Uterus (tissue), 3 donors: ENCODE measurements at regions not wholly inside any gene's neighbourhood (a gene's known extent, or its start where the extent isn't known, plus 50 kb on each side); places are given as distances from the start of the nearest gene placed in this dataset.

Source experiments
- DNase-seq, 2 donors: peaks; one replicate each; pipeline ENCODE4 v3.0.0-alpha.2; 2019 to 2020
- H3K27ac ChIP-seq, 2 donors: fragments of 200-600 bp; sonication (generic); 1 replicate in 1 of 2; 2 replicates in 1 of 2; pipeline ENCODE4 v1.5.1; 2016 to 2018
- H3K27me3 ChIP-seq, 2 donors: fragments of 200-600 bp; sonication (generic); one replicate each; pipeline ENCODE4 v1.5.1; 2018 to 2019; ENCODE audit warnings: control low read depth in 1 of 2
- H3K36me3 ChIP-seq, 2 donors: fragments of 200-600 bp; sonication (generic); one replicate each; pipeline ENCODE4 v1.5.1; 2019; ENCODE audit warnings: control low read depth in 1 of 2
- H3K4me1 ChIP-seq, 2 donors: fragments of 200-600 bp; sonication (generic); one replicate each; pipeline ENCODE4 v1.5.1; 2018 to 2019; ENCODE audit warnings: control low read depth in 1 of 2
- H3K4me3 ChIP-seq, 2 donors: fragments of 200-600 bp; sonication (generic); 1 replicate in 1 of 2; 2 replicates in 1 of 2; pipeline ENCODE4 v1.5.1; 2018 to 2019; ENCODE audit warnings: mild to moderate bottlenecking in 1 of 2
- H3K9me3 ChIP-seq, 2 donors: fragments of 200-600 bp; sonication (generic); one replicate each; pipeline ENCODE4 v1.5.1; 2019; ENCODE audit warnings: control low read depth in 1 of 2
- CTCF ChIP-seq, 4 experiments: fragments of 200-600 bp in 2 of 4; fragments of 450-650 bp in 2 of 4; sonication (generic) in 2 of 4; IDR thresholded peaks; one replicate each; pipeline ENCODE4 v1.5.1; 2016 to 2019; ENCODE audit warnings: antibody characterized with exemption in 4 of 4, mild to moderate bottlenecking in 2 of 4, moderate library complexity in 1 of 4
- POLR2A ChIP-seq, 2 donors: fragments of 450-650 bp; IDR thresholded peaks; one replicate each; pipeline ENCODE4 v1.6.1; 2016; ENCODE audit warnings: antibody characterized with exemption in 2 of 2, mild to moderate bottlenecking in 1 of 2, moderate library complexity in 1 of 2
- intact Hi-C: fragments of 100-400 bp; cut with DNase I; formaldehyde crosslinking; loops from one replicate; pipeline ENCODE4 v1.15.1; 2023; ENCODE audit warnings: low total_unique reads
- donor health status: DM: yes; HTN: yes; CAD: no.

GRCh38 chr22:48699511-48699910 is 1128.2 kb downstream of the BRD1 start:
- no peak overlapping the region for H3K4me3 ChIP-seq
- TF ChIP-seq POLR2A (IDR thresholded peaks at IDR 0.05) (no peak), CTCF (IDR thresholded peaks at IDR 0.05) (no peak)
- no peak for DNase-seq
- no peaks in the 10 kb centered on the region for H3K27me3 ChIP-seq
- no peaks in the 10 kb centered on the region for H3K36me3 ChIP-seq
- intact Hi-C loops: no loop called here
- H3K9me3 ChIP-seq: no peaks in the 10 kb centered on the region
- H3K27ac ChIP-seq: no peak overlapping the region
- H3K4me1 ChIP-seq: no peaks in the 10 kb centered on the region

- TF ChIP-seq CTCF (IDR thresholded peaks at IDR 0.05) (no peak), POLR2A (IDR thresholded peaks at IDR 0.05) (no peak)
- no peak for DNase-seq
- no peak overlapping the region for H3K27ac ChIP-seq
- intact Hi-C loops: no loop called here
- no peaks in the 10 kb centered on the region for H3K9me3 ChIP-seq
- H3K4me1 ChIP-seq: no peaks in the 10 kb centered on the region
- H3K36me3 ChIP-seq: no peaks in the 10 kb centered on the region
- H3K4me3 ChIP-seq: no peak overlapping the region
- no peaks in the 10 kb centered on the region for H3K27me3 ChIP-seq
Measured at GRCh38 chr22:48698618-48699017, 1129.1 kb downstream of the BRD1 start.

GRCh38 chr22:48697694-48698276 is 1129.9 kb downstream of the BRD1 start:
- Histone ChIP-seq H3K4me1 (no peaks in the 10 kb centered on the region), H3K27ac (no peak overlapping the region)
- intact Hi-C loops: no loop called here

GRCh38 chr22:48697223-48697622 is 1130.5 kb downstream of the BRD1 start:
- DNase-seq: no peak
- H3K36me3 ChIP-seq: no peaks in the 10 kb centered on the region
- H3K9me3 ChIP-seq: no peaks in the 10 kb centered on the region
- TF ChIP-seq POLR2A (IDR thresholded peaks at IDR 0.05) (no peak), CTCF (IDR thresholded peaks at IDR 0.05) (no peak)
- no peak overlapping the region for H3K4me3 ChIP-seq
- no peaks in the 10 kb centered on the region for H3K27me3 ChIP-seq
- no peaks in the 10 kb centered on the region for H3K4me1 ChIP-seq
- intact Hi-C loops: no loop called here
- H3K27ac ChIP-seq: no peak overlapping the region

More at GRCh38 chr22:48697694-48698276, 1129.9 kb downstream of the BRD1 start:
- DNase-seq: no peak
- Histone ChIP-seq H3K4me3 (no peak overlapping the region), H3K9me3 (no peaks in the 10 kb centered on the region), H3K36me3 (no peaks in the 10 kb centered on the region), H3K27me3 (no peaks in the 10 kb centered on the region)
- TF ChIP-seq POLR2A (IDR thresholded peaks at IDR 0.05) (no peak), CTCF (IDR thresholded peaks at IDR 0.05) (no peak)

- no peak for DNase-seq
- no peak overlapping the region for H3K27ac ChIP-seq
- no peak overlapping the region for H3K4me3 ChIP-seq
- no peak for TF ChIP-seq POLR2A (IDR thresholded peaks at IDR 0.05)
- TF ChIP-seq CTCF (IDR thresholded peaks at IDR 0.05): no peak
- H3K4me1 ChIP-seq: no peaks in the 10 kb centered on the region
- H3K9me3 ChIP-seq: no peaks in the 10 kb centered on the region
- no peaks in the 10 kb centered on the region for H3K27me3 ChIP-seq
- no peaks in the 10 kb centered on the region for H3K36me3 ChIP-seq
- intact Hi-C loops: no loop called here
Measured at GRCh38 chr22:48696371-48696770, 1131.3 kb downstream of the BRD1 start.
